ENCODE measurements at regions not wholly inside any gene's neighbourhood (a gene's known extent, or its start where the extent isn't known, plus 50 kb on each side); places are given as distances from the start of the nearest gene placed in this dataset.

DNA sequence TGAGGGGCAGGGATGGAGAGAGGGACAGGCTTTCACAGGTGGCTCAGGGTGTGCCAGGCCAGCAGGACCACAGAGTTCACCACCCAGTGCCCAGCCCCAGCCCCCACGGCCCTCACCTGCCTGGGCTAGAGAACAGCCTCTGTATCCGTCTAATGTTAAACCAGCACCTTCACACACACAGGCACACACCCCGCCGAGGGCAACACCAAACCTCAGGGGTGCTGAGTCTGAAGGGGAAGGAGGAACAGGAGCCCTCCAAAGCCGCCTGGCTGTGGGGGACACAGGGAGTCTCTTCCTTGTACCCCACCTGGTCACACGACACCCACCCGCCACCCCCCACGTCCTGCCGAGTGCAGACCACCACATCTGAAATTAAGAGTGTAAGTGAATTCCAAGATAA is 205.8 kb upstream of the SALL3 start:
- H2AFZ ChIP-seq (ENCODE audit: low read depth, low read length), result no peak overlapping the region
- H3K9me3 ChIP-seq (ENCODE audit: low read length), result no peaks in the 10 kb centered on the region
- no peak overlapping the region for H3K4me2 ChIP-seq (ENCODE audit: low read length)
- no peaks in the 10 kb centered on the region for H3F3A ChIP-seq (ENCODE audit: insufficient read depth, low read length, poor library complexity, severe bottlenecking)
- H3K27me3 ChIP-seq (ENCODE audit: insufficient read depth, low read depth, low read length), result no peaks in the 10 kb centered on the region
- H3K4me3 ChIP-seq (ENCODE audit: low read length), result no peak overlapping the region
- H4K20me1 ChIP-seq (ENCODE audit: insufficient read depth), result no peaks in the 10 kb centered on the region
- H3K79me2 ChIP-seq (replicated peaks; ENCODE audit: insufficient read depth, low read length), result no peaks in the 10 kb centered on the region
- no peaks in the 10 kb centered on the region for H3K9me2 ChIP-seq (ENCODE audit: insufficient read depth, low read length)
- TF ChIP-seq POLR2AphosphoS5 (IDR thresholded peaks at IDR 0.05), result no peak
- TF ChIP-seq EZH2 (IDR thresholded peaks at IDR 0.05; ENCODE audit: borderline replicate concordance, insufficient read depth, low read length, poor library complexity, severe bottlenecking), result no peak
- no peak for TF ChIP-seq EP300 (conservative IDR thresholded peaks at IDR 0.05; ENCODE audit: poor library complexity, severe bottlenecking)
- TF ChIP-seq, protein P1, sequence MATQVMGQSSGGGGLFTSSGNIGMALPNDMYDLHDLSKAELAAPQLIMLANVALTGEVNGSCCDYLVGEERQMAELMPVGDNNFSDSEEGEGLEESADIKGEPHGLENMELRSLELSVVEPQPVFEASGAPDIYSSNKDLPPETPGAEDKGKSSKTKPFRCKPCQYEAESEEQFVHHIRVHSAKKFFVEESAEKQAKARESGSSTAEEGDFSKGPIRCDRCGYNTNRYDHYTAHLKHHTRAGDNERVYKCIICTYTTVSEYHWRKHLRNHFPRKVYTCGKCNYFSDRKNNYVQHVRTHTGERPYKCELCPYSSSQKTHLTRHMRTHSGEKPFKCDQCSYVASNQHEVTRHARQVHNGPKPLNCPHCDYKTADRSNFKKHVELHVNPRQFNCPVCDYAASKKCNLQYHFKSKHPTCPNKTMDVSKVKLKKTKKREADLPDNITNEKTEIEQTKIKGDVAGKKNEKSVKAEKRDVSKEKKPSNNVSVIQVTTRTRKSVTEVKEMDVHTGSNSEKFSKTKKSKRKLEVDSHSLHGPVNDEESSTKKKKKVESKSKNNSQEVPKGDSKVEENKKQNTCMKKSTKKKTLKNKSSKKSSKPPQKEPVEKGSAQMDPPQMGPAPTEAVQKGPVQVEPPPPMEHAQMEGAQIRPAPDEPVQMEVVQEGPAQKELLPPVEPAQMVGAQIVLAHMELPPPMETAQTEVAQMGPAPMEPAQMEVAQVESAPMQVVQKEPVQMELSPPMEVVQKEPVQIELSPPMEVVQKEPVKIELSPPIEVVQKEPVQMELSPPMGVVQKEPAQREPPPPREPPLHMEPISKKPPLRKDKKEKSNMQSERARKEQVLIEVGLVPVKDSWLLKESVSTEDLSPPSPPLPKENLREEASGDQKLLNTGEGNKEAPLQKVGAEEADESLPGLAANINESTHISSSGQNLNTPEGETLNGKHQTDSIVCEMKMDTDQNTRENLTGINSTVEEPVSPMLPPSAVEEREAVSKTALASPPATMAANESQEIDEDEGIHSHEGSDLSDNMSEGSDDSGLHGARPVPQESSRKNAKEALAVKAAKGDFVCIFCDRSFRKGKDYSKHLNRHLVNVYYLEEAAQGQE (IDR thresholded peaks at IDR 0.05; ENCODE audit: borderline replicate concordance), result no peak
- no peak for TF ChIP-seq SMC3 (conservative IDR thresholded peaks at IDR 0.05; ENCODE audit: poor library complexity)
- TF ChIP-seq, protein P2, sequence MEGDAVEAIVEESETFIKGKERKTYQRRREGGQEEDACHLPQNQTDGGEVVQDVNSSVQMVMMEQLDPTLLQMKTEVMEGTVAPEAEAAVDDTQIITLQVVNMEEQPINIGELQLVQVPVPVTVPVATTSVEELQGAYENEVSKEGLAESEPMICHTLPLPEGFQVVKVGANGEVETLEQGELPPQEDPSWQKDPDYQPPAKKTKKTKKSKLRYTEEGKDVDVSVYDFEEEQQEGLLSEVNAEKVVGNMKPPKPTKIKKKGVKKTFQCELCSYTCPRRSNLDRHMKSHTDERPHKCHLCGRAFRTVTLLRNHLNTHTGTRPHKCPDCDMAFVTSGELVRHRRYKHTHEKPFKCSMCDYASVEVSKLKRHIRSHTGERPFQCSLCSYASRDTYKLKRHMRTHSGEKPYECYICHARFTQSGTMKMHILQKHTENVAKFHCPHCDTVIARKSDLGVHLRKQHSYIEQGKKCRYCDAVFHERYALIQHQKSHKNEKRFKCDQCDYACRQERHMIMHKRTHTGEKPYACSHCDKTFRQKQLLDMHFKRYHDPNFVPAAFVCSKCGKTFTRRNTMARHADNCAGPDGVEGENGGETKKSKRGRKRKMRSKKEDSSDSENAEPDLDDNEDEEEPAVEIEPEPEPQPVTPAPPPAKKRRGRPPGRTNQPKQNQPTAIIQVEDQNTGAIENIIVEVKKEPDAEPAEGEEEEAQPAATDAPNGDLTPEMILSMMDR (IDR thresholded peaks at IDR 0.05; ENCODE audit: poor library complexity, severe bottlenecking), result no peak
- TF ChIP-seq RAD21 (conservative IDR thresholded peaks at IDR 0.05), result no peak
- no peaks in the 10 kb centered on the region for H3K36me3 ChIP-seq (ENCODE audit: insufficient read depth, low read length)
- H3K9ac ChIP-seq (ENCODE audit: low read length), result no peak overlapping the region
- H3K27ac ChIP-seq (ENCODE audit: low read length), result no peak overlapping the region

DNA sequence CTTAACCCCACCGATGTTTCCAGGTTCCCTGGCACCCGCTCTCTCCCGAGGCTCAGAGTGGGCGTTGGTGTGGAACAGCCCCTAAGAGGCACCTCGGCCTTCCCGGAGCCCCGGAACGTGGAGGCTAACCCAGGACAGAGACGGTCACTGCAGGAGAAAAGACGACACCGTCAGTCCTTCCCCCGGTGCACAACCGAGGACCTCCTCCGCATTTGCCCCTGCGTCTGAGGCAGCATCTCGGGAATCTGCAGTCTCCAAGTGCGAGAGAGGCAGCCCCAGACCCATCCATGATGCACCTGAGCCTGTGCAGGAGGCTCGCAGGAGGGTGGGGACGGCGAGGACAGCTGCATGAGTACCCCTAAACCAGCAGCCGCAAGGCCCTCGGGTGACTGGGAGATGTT is 204.9 kb upstream of the SALL3 start:
- H3K27me3 ChIP-seq (ENCODE audit: insufficient read depth, low read depth, low read length), result no peaks in the 10 kb centered on the region
- H4K20me1 ChIP-seq (ENCODE audit: insufficient read depth), result no peaks in the 10 kb centered on the region
- H2AFZ ChIP-seq (ENCODE audit: low read depth, low read length), result no peak overlapping the region
- H3K36me3 ChIP-seq (ENCODE audit: insufficient read depth, low read length), result no peaks in the 10 kb centered on the region
- no peak overlapping the region for H3K4me2 ChIP-seq (ENCODE audit: low read length)
- H3K27ac ChIP-seq (ENCODE audit: low read length), result no peak overlapping the region
- no peaks in the 10 kb centered on the region for H3F3A ChIP-seq (ENCODE audit: insufficient read depth, low read length, poor library complexity, severe bottlenecking)
- TF ChIP-seq RAD21 (conservative IDR thresholded peaks at IDR 0.05) (no peak), TAF1 (IDR thresholded peaks at IDR 0.05; ENCODE audit: low read depth) (no peak), SMC3 (conservative IDR thresholded peaks at IDR 0.05; ENCODE audit: poor library complexity) (no peak), EZH2 (IDR thresholded peaks at IDR 0.05; ENCODE audit: borderline replicate concordance, insufficient read depth, low read length, poor library complexity, severe bottlenecking) (no peak), POLR2AphosphoS5 (IDR thresholded peaks at IDR 0.05) (no peak), EP300 (conservative IDR thresholded peaks at IDR 0.05; ENCODE audit: poor library complexity, severe bottlenecking) (no peak), MXI1 (conservative IDR thresholded peaks at IDR 0.05; ENCODE audit: poor library complexity, severe bottlenecking) (no peak)
- TF ChIP-seq, protein P2 (IDR thresholded peaks at IDR 0.05; ENCODE audit: poor library complexity, severe bottlenecking), result no peak
- TF ChIP-seq, protein P1 (IDR thresholded peaks at IDR 0.05; ENCODE audit: borderline replicate concordance), result no peak
- no peaks in the 10 kb centered on the region for H3K79me2 ChIP-seq (replicated peaks; ENCODE audit: insufficient read depth, low read length)
- H3K9me3 ChIP-seq (ENCODE audit: low read length), result no peaks in the 10 kb centered on the region
- H3K4me3 ChIP-seq (ENCODE audit: low read length), result no peak overlapping the region
- H3K9ac ChIP-seq (ENCODE audit: low read length), result no peak overlapping the region
- no peaks in the 10 kb centered on the region for H3K9me2 ChIP-seq (ENCODE audit: insufficient read depth, low read length)
